IPS-15b (cell line): ENCODE measurements at regions not wholly inside any gene's neighbourhood (a gene's known extent, or its start where the extent isn't known, plus 50 kb on each side); places are given as distances from the start of the nearest gene placed in this dataset.

Source experiments
- H3K27me3 ChIP-seq: one replicate; pipeline ENCODE4 v1.6.1; 2013; ENCODE audit warnings: low read length; ENCODE audit not compliant: control insufficient read depth, insufficient read depth
- H3K36me3 ChIP-seq: one replicate; pipeline ENCODE4 v1.6.1; 2013; ENCODE audit warnings: low read length; ENCODE audit not compliant: control insufficient read depth, insufficient read depth
- H3K4me1 ChIP-seq: one replicate; pipeline ENCODE4 v1.6.1; 2013; ENCODE audit warnings: mild to moderate bottlenecking, low read length; ENCODE audit not compliant: control insufficient read depth, insufficient read depth
- H3K4me3 ChIP-seq: one replicate; pipeline ENCODE4 v1.5.1; 2013; ENCODE audit warnings: low read depth, low read length
- H3K9ac ChIP-seq: one replicate; pipeline ENCODE4 v1.6.1; 2013; ENCODE audit warnings: low read depth, mild to moderate bottlenecking, low read length
- H3K9me3 ChIP-seq: one replicate; pipeline ENCODE4 v1.6.1; 2013; ENCODE audit warnings: mild to moderate bottlenecking, low read length; ENCODE audit not compliant: control insufficient read depth, insufficient read depth

- no peaks in the 10 kb centered on the region for H3K9me3 ChIP-seq
These were observed 256.5 kb downstream of the SOD2 start for GRCh38 chr6:159436581-159436980.

DNA sequence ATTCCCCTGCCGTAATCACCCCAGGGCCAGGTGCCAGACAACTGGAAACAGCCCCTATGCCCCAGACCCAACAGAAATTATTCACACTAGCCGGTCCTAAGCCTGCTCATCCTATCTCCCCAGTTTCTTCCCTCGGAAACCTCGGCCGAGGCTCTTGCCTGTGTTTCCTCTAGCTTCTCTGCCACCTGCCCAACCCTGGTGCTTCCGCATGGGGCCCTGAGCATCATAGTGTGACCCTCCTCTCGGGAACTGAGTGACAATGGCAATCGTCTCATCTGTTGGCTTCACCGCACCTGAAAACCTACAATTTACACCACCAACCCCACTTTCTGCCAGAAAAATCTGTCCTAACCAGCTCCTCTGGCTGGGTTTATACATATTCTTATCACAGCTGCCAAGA lies 257.3 kb downstream of the SOD2 start:
- H3K9me3 ChIP-seq, result no peaks in the 10 kb centered on the region
- no peaks in the 10 kb centered on the region for H3K27me3 ChIP-seq
- H3K4me1 ChIP-seq, result no peaks in the 10 kb centered on the region
- no peak overlapping the region for H3K9ac ChIP-seq
- H3K36me3 ChIP-seq, result no peaks in the 10 kb centered on the region
- no peak overlapping the region for H3K4me3 ChIP-seq

More at GRCh38 chr6:159436581-159436980, 256.5 kb downstream of the SOD2 start:
- Histone ChIP-seq H3K9ac (no peak overlapping the region), H3K27me3 (no peaks in the 10 kb centered on the region), H3K36me3 (no peaks in the 10 kb centered on the region), H3K4me1 (no peaks in the 10 kb centered on the region), H3K4me3 (no peak overlapping the region)

GRCh38 chr6:159434410-159434809 lies 258.6 kb downstream of the SOD2 start:
- H3K4me3 ChIP-seq, result no peak overlapping the region
- no peak overlapping the region for H3K9ac ChIP-seq
- no peaks in the 10 kb centered on the region for H3K4me1 ChIP-seq
- H3K27me3 ChIP-seq, result no peaks in the 10 kb centered on the region
- H3K36me3 ChIP-seq, result no peaks in the 10 kb centered on the region
- no peaks in the 10 kb centered on the region for H3K9me3 ChIP-seq

DNA sequence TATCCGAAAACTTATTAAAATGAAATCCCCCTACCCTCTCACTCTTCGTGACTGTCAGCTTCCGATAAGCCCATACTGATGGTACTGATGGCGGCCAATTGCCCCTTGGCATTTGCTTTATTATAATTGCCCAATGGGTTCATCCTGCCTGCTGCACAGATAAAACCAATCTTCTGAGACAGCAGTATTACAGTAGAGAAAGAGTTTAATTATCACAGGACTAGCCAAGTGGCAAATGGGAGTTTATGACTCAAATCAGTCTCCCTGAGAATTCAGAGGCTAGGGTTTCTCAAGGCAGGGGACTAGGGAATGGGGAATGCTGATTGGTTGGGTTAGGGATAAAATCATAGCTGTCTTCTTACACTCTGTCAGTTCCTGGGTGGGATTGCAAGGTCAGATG lies 259.5 kb downstream of the SOD2 start:
- H3K9me3 ChIP-seq, result no peaks in the 10 kb centered on the region
- no peak overlapping the region for H3K9ac ChIP-seq
- H3K4me1 ChIP-seq, result no peaks in the 10 kb centered on the region
- no peaks in the 10 kb centered on the region for H3K27me3 ChIP-seq
- no peaks in the 10 kb centered on the region for H3K36me3 ChIP-seq
- no peak overlapping the region for H3K4me3 ChIP-seq

GRCh38 chr6:159431750-159432149 lies 261.3 kb downstream of the SOD2 start:
- Histone ChIP-seq H3K36me3 (no peaks in the 10 kb centered on the region), H3K4me3 (no peak overlapping the region), H3K27me3 (no peaks in the 10 kb centered on the region), H3K4me1 (no peaks in the 10 kb centered on the region), H3K9ac (no peak overlapping the region), H3K9me3 (no peaks in the 10 kb centered on the region)

DNA sequence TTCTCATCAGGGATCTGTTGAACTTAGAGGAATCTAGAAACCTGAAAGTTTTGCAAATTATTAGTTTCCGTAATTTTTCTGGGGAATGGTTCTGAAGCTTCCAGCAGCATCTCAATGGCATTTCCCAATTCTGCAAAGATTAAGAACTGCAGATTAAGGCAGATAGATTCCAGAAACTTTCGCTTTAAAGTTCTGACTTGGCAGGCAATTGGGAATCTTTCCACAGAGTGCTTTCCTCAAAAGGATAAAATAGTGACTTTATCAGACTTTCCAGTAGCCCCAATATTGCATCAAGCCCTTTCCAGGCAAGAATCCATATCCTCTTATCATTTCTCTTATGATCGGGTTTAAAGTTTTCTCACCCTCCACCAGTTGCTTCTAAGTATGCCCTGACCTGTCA lies 261.1 kb downstream of the FNDC1 start:
- Histone ChIP-seq H3K9ac (no peak overlapping the region), H3K4me3 (no peak overlapping the region), H3K36me3 (no peaks in the 10 kb centered on the region), H3K4me1 (no peaks in the 10 kb centered on the region), H3K27me3 (no peaks in the 10 kb centered on the region), H3K9me3 (no peaks in the 10 kb centered on the region)

DNA sequence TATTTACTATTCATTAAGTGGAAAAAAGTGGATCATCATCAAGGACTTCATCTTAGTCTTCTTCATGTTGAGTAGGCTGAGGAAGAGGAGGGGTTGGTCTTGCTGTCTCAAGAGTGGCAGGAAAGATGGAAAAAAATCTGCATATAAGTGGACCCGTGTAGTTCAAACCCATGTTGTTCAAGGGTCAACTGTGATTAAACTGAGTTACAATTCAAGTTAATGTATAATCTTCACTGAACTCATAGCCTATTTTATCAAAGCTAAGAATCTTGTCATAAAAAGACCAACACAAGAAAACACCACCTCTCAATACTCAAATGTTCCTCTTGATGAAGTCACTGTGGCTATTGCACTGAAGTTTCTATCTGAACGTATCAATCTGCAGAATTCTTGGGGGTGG lies 260.2 kb downstream of the FNDC1 start:
- Histone ChIP-seq H3K27me3 (no peaks in the 10 kb centered on the region), H3K4me1 (no peaks in the 10 kb centered on the region), H3K9me3 (no peaks in the 10 kb centered on the region), H3K4me3 (no peak overlapping the region), H3K9ac (no peak overlapping the region), H3K36me3 (no peaks in the 10 kb centered on the region)

DNA sequence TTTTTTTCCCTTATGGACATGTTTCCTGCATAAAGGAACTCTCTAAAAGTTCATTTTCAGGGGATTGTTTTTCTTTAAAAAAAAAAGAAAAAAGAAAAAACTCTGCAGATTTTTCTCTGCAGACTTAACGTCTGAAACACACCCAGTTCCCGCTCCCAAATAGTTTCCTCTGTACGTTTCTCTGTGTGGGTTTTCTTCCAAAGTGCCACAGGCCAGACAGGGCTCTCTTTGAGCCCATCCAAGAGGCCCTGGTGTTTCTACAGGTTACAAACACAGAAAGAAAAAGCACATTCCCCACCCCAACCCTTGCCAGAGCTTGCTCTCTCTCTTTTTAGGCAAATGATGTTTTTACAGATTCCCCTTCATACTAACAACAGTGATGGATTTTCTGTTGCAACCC lies 258.6 kb downstream of the FNDC1 start:
- no peak overlapping the region for H3K4me3 ChIP-seq
- H3K36me3 ChIP-seq, result no peaks in the 10 kb centered on the region
- no peaks in the 10 kb centered on the region for H3K27me3 ChIP-seq
- H3K4me1 ChIP-seq, result no peaks in the 10 kb centered on the region
- H3K9me3 ChIP-seq, result no peaks in the 10 kb centered on the region
- no peak overlapping the region for H3K9ac ChIP-seq

GRCh38 chr6:159427335-159427734 lies 258.1 kb downstream of the FNDC1 start:
- no peak overlapping the region for H3K4me3 ChIP-seq
- no peaks in the 10 kb centered on the region for H3K36me3 ChIP-seq
- H3K9ac ChIP-seq, result no peak overlapping the region
- no peaks in the 10 kb centered on the region for H3K4me1 ChIP-seq
- no peaks in the 10 kb centered on the region for H3K9me3 ChIP-seq
- no peaks in the 10 kb centered on the region for H3K27me3 ChIP-seq

DNA sequence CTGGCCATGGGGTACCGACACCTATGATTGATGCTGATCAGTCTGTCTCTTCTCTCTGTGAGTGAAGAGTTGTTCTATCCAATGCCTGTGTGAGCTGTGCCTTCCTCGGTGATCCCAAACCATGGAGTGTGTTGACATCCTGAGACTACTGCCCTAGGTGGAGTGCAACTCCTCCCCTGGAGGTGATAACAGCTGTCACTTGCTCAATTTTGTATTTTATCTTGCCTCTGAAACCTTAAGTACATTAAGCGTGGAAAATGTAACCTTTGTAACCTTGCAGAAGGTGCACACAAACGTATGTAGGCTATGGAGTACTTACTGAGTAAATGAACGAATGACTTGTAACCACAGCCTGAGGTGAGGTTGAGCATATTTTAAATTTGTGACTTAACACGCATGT lies 256.2 kb downstream of the FNDC1 start:
- Histone ChIP-seq H3K9ac (no peak overlapping the region), H3K4me1 (no peaks in the 10 kb centered on the region), H3K9me3 (no peaks in the 10 kb centered on the region), H3K4me3 (no peak overlapping the region), H3K36me3 (no peaks in the 10 kb centered on the region), H3K27me3 (no peaks in the 10 kb centered on the region)

DNA sequence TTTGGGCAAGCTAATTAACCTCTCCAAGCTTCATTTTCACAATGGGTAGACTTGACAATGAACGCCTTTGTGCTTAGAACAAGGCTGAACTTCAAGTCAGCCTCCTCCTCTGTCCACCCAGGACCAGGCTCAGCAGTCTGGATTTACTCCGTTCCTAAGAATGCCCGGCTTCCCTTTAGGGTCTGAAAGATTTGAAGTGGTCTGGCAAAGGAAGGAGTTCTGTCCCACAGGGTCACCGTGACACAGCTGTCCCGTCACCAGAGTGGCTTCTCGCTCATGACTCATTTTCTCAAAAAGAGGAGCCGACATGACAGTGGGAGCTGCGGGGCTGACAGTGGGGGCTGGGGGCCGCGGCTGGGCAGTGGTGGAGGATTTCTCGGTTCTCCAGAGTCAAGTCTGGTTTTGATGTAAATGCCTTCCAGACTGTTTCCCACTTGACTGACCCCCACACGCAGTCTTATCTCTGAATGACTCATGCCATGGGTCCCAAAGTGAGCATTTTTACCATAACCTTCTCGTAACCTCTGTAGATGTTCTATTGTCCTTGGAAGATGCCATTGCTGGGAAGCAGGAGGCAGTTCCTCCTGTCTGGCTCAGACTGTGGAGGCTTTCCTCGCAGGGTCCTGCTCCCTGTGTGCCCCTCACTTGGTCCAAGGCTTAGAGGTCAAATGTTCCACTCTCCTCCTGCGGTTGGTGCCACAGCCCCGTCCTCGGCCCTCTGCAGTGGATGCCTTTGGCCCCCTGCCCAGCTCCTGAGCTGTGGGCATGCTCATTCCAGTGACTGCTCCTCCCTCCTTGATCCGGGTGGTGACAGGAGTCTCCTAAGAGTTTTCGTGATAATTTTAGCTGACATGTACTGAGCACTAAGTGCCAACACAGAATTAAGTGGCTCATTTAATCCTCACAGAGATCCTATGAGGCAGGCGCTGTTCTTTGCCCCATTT lies 253.1 kb downstream of the FNDC1 start:
- Histone ChIP-seq H3K36me3 (no peaks in the 10 kb centered on the region), H3K9me3 (no peaks in the 10 kb centered on the region), H3K4me3 (no peak overlapping the region), H3K4me1 (no peaks in the 10 kb centered on the region), H3K27me3 (no peaks in the 10 kb centered on the region), H3K9ac (no peak overlapping the region)

GRCh38 chr6:159421586-159421985 lies 252.4 kb downstream of the FNDC1 start:
- Histone ChIP-seq H3K9me3 (no peaks in the 10 kb centered on the region), H3K4me1 (no peaks in the 10 kb centered on the region), H3K4me3 (no peak overlapping the region), H3K27me3 (no peaks in the 10 kb centered on the region), H3K9ac (no peak overlapping the region), H3K36me3 (no peaks in the 10 kb centered on the region)
